Adrenal gland (tissue), 5 donors: ENCODE measurements at regions not wholly inside any gene's neighbourhood (a gene's known extent, or its start where the extent isn't known, plus 50 kb on each side); places are given as distances from the start of the nearest gene placed in this dataset.

ENCODE experiments used
- CTCF ChIP-seq, 6 experiments: fragments of 450-650 bp in 4 of 6; fragments of 200-600 bp in 2 of 6; sonication (generic) in 1 of 6; IDR thresholded peaks; 1 replicate in 5 of 6; 2 replicates in 1 of 6; pipeline versions ENCODE4 v1.5.1 to v1.8.0; 2016 to 2021; ENCODE audit warnings: antibody characterized with exemption in 6 of 6, mild to moderate bottlenecking in 2 of 6, moderate library complexity in 1 of 6
- POLR2A ChIP-seq, 2 donors: fragments of 450-650 bp; IDR thresholded peaks; one replicate each; pipeline ENCODE4 v1.6.1; 2017; ENCODE audit warnings: antibody characterized with exemption in 2 of 2, mild to moderate bottlenecking in 2 of 2, moderate library complexity in 1 of 2
- donor health status: DM: no; HTN: no; CAD: no.

DNA sequence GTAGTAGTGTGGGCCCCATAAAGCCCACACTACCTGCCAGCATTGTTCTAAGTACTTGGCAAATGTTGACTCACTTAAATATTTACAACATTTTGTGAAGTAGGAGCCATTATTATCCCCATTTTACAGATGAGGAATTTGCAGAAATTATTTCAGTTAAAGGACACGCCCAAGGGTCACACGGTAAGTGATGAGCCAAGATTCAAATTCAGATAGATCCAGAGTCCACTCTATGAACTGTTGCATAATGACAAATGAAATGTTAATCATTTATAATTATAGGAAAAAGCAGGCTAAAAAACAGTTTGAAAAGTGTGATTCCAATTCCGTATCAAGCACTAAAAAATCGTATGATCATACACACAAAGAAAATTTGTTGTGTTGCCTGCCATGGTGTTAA, 108.4 kb downstream of the MDH1 start:
- TF ChIP-seq CTCF (IDR thresholded peaks at IDR 0.05) (no peak), POLR2A (IDR thresholded peaks at IDR 0.05) (no peak)
